CD1c-positive myeloid dendritic cell (primary cell): ENCODE measurements at regions not wholly inside any gene's neighbourhood (a gene's known extent, or its start where the extent isn't known, plus 50 kb on each side); places are given as distances from the start of the nearest gene placed in this dataset.
A peak's percentile ranks its signal among the peaks of the same experiment; 100 is the strongest.

Experiments used
- DNase-seq: peaks from one replicate; pipeline ENCODE4 v3.0.0-alpha.2; 2016; ENCODE audit errors: extremely low spot score

GRCh38 chr5:61904730-61905129 lies 401.3 kb upstream of the KIF2A start:
- DNase-seq, result no peak

GRCh38 chr5:61905613-61906012 lies 400.4 kb upstream of the KIF2A start:
- no peak for DNase-seq

- no peak for DNase-seq
Measured at GRCh38 chr5:61906820-61907219, 399.2 kb upstream of the KIF2A start.

GRCh38 chr5:61907995-61908394 lies 398.0 kb upstream of the KIF2A start:
- DNase-seq, result no peak

GRCh38 chr5:61910771-61911170 lies 395.2 kb upstream of the KIF2A start:
- no peak for DNase-seq

- no peak for DNase-seq
Measured at GRCh38 chr5:61912559-61912958, 393.4 kb upstream of the KIF2A start.

- no peak for DNase-seq
Measured at GRCh38 chr5:61915646-61916045, 390.4 kb upstream of the KIF2A start.

GRCh38 chr5:61916621-61917620 lies 389.1 kb upstream of the KIF2A start:
- no peak for DNase-seq

- no peak for DNase-seq
Measured at GRCh38 chr5:61918611-61919010, 387.4 kb upstream of the KIF2A start.

GRCh38 chr5:61919920-61920319 lies 386.1 kb upstream of the KIF2A start:
- no peak for DNase-seq

- no peak for DNase-seq
Measured at GRCh38 chr5:61924251-61924650, 381.8 kb upstream of the KIF2A start.

- DNase-seq, result no peak
Measured at GRCh38 chr5:61926911-61927310, 379.1 kb upstream of the KIF2A start.

- DNase-seq, result no peak
Measured at GRCh38 chr5:61931236-61931635, 374.8 kb upstream of the KIF2A start.

GRCh38 chr5:61933787-61934626 lies 372.0 kb upstream of the KIF2A start:
- DNase-seq, result peak; percentile 40

GRCh38 chr5:61941637-61942036 lies 364.4 kb upstream of the KIF2A start:
- no peak for DNase-seq

- DNase-seq, result no peak
Measured at GRCh38 chr5:61942462-61943049, 363.4 kb upstream of the KIF2A start.

- DNase-seq, result no peak
Measured at GRCh38 chr5:61943713-61944112, 362.3 kb upstream of the KIF2A start.

- no peak for DNase-seq
Measured at GRCh38 chr5:61948151-61948550, 357.9 kb upstream of the KIF2A start.

GRCh38 chr5:61949054-61949678 lies 356.8 kb upstream of the KIF2A start:
- DNase-seq, result no peak

- no peak for DNase-seq
Measured at GRCh38 chr5:61949679-61950435, 356.1 kb upstream of the KIF2A start.

GRCh38 chr5:61951295-61951694 lies 354.7 kb upstream of the KIF2A start:
- DNase-seq, result no peak
